HL-60 (cell line): ENCODE measurements at regions not wholly inside any gene's neighbourhood (a gene's known extent, or its start where the extent isn't known, plus 50 kb on each side); places are given as distances from the start of the nearest gene placed in this dataset.

Source experiments
- DNase-seq, 2 experiments: peaks; one replicate each; pipeline ENCODE4 v3.0.0-alpha.2; 2010 to 2020; ENCODE audit warnings: low read depth in 1 of 2, low spot score in 1 of 2
- H3K27ac ChIP-seq: fragments of 250-450 bp; sonication (Bioruptor Pico); replicated peaks from 2 replicates; pipeline ENCODE4 v1.5.1; 2020; ENCODE audit warnings: mild to moderate bottlenecking, moderate library complexity
- H3K27me3 ChIP-seq: fragments of 250-450 bp; sonication (Bioruptor Pico); 2 replicates; pipeline ENCODE4 v1.5.1; 2021; ENCODE audit warnings: mild to moderate bottlenecking, moderate library complexity; ENCODE audit not compliant: insufficient read depth, poor library complexity, severe bottlenecking
- H3K4me3 ChIP-seq: replicated peaks from 2 replicates; pipeline ENCODE4 v1.5.1; 2011; ENCODE audit warnings: mild to moderate bottlenecking, control low read depth, low read length; ENCODE audit not compliant: insufficient read depth
- GABPA ChIP-seq: IDR thresholded peaks from 2 replicates; pipeline ENCODE4 v1.6.1; 2012; ENCODE audit warnings: low read depth
- POLR2AphosphoS5 ChIP-seq: IDR thresholded peaks from 2 replicates; pipeline ENCODE4 v1.6.1; 2012; ENCODE audit warnings: low read depth
- SPI1 ChIP-seq: IDR thresholded peaks from 2 replicates; pipeline ENCODE4 v1.6.1; 2012; ENCODE audit warnings: low read depth, mild to moderate bottlenecking, borderline replicate concordance
- TF ChIP-seq, protein P1 (sequence below): IDR thresholded peaks from 2 replicates; pipeline ENCODE4 v1.6.1; 2012; ENCODE audit warnings: low read depth; ENCODE audit not compliant: insufficient replicate concordance
- TF ChIP-seq, protein P2 (sequence below): IDR thresholded peaks from one replicate; pipeline ENCODE4 v1.5.1; 2011; ENCODE audit warnings: low read length, control low read depth, inconsistent platforms; ENCODE audit not compliant: insufficient read depth

DNA sequence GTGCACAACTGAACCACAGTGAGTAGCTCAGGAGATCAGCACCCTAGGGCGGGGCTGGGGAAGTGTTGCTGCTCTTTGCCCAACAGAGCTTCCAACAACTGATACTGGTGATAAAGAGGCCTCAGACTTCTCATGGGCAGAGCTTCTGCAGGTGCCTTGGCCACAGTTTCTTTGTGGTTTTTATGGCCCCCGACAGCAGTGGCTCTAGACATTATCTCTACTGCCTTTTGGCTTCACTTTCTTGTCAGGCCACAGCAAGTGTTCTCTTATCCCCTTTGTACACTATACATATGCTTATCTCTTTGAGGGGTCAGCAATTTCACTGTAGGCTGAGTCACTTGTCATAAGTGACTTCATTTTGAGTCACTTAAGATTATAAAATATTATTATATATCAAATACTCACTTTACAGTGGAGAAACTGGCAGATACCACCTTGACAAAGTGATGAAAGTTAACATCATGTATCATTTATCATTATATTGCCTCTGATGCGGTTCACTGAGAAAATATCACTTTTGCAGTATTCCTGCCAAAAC, 90.9 kb upstream of the COX7C start:
- TF ChIP-seq, protein P1, sequence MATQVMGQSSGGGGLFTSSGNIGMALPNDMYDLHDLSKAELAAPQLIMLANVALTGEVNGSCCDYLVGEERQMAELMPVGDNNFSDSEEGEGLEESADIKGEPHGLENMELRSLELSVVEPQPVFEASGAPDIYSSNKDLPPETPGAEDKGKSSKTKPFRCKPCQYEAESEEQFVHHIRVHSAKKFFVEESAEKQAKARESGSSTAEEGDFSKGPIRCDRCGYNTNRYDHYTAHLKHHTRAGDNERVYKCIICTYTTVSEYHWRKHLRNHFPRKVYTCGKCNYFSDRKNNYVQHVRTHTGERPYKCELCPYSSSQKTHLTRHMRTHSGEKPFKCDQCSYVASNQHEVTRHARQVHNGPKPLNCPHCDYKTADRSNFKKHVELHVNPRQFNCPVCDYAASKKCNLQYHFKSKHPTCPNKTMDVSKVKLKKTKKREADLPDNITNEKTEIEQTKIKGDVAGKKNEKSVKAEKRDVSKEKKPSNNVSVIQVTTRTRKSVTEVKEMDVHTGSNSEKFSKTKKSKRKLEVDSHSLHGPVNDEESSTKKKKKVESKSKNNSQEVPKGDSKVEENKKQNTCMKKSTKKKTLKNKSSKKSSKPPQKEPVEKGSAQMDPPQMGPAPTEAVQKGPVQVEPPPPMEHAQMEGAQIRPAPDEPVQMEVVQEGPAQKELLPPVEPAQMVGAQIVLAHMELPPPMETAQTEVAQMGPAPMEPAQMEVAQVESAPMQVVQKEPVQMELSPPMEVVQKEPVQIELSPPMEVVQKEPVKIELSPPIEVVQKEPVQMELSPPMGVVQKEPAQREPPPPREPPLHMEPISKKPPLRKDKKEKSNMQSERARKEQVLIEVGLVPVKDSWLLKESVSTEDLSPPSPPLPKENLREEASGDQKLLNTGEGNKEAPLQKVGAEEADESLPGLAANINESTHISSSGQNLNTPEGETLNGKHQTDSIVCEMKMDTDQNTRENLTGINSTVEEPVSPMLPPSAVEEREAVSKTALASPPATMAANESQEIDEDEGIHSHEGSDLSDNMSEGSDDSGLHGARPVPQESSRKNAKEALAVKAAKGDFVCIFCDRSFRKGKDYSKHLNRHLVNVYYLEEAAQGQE = no peak
- TF ChIP-seq GABPA = no peak
- TF ChIP-seq, protein P2, sequence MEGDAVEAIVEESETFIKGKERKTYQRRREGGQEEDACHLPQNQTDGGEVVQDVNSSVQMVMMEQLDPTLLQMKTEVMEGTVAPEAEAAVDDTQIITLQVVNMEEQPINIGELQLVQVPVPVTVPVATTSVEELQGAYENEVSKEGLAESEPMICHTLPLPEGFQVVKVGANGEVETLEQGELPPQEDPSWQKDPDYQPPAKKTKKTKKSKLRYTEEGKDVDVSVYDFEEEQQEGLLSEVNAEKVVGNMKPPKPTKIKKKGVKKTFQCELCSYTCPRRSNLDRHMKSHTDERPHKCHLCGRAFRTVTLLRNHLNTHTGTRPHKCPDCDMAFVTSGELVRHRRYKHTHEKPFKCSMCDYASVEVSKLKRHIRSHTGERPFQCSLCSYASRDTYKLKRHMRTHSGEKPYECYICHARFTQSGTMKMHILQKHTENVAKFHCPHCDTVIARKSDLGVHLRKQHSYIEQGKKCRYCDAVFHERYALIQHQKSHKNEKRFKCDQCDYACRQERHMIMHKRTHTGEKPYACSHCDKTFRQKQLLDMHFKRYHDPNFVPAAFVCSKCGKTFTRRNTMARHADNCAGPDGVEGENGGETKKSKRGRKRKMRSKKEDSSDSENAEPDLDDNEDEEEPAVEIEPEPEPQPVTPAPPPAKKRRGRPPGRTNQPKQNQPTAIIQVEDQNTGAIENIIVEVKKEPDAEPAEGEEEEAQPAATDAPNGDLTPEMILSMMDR = no peak
- 0 out of 2 replicates have a peak, but pooled peaks have one; percentile 44 for TF ChIP-seq POLR2AphosphoS5
- TF ChIP-seq SPI1 = no peak; the same call in 1 of the 2 replicates
- peak in 1 of 2 experiments; percentile 77 for DNase-seq
- peak overlapping the region; percentile 84 for H3K27ac ChIP-seq
- no peak overlapping the region for H3K4me3 ChIP-seq
- H3K27me3 ChIP-seq = no peaks in the 10 kb centered on the region

DNA sequence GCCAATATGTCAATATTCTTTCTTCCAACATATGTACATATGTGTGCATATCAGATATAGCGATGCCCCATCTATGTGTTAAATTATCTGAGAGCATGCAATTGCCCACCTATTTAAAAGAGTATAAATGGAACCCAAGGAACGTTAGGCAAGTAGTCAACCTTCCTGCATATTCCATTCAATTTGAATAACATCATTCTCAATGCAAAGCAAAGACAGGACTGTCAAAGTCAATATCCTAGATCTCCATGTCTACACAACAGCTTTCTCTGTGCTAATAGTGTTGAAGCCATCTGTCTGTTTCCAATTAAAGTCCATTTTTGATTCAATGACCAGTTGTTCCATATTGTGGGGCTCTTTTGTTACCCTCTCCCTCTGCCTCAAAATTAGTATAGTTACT, 85.3 kb upstream of the COX7C start:
- no peak overlapping the region for H3K27ac ChIP-seq
- no peak overlapping the region for H3K4me3 ChIP-seq
- TF ChIP-seq SPI1 (no peak), GABPA (no peak)
- TF ChIP-seq, protein P2 = no peak
- no peaks in the 10 kb centered on the region for H3K27me3 ChIP-seq
- DNase-seq = no peak

DNA sequence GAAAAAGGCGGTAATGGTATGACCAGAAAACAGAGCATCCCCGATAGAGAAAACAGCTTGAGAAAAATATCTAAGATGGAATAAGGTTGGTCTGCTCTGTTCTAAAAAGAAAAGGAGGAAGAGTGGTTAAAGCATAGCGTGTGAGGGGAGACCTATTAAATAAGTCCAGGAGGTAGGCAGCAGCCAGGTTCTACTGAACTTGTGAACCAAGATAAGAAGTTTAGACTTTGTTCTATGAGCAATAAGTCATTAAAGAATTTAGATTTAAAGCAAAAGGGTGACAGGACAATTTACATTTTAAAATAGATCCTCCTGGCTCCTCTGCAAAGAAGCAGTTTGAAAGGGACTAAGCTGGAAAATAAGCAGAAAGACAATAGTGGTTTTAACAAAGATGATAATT, 81.3 kb upstream of the COX7C start:
- Histone ChIP-seq H3K27me3 (no peaks in the 10 kb centered on the region), H3K4me3 (no peak overlapping the region), H3K27ac (no peak overlapping the region)
- TF ChIP-seq SPI1 (no peak), GABPA (no peak), POLR2AphosphoS5 (no peak)
- TF ChIP-seq, protein P2 = no peak
- TF ChIP-seq, protein P1 = no peak
- no peak for DNase-seq

DNA sequence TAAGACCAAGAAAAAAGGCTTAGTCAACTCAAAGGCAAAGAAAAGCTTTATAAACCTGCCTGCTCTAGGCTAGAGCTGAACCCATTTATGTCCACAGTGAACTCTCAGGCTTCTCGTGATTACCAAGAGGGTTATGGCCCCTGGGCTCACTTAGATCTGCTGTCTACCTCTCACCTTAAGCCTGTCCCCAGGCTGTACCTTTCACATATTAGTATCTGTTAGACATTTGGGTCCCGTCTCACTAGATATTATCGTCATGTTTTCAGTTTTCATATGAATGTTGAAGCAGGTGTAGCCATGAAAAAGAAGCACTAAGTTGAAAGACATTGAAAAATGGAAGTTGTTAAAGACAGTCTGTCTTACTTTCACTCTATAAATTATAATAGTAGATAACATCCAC, 75.2 kb upstream of the COX7C start:
- Histone ChIP-seq H3K27ac (no peak overlapping the region), H3K4me3 (no peak overlapping the region), H3K27me3 (no peaks in the 10 kb centered on the region)
- DNase-seq = no peak
- TF ChIP-seq SPI1 (no peak), POLR2AphosphoS5 (no peak), GABPA (no peak)
- TF ChIP-seq, protein P1 = no peak
- TF ChIP-seq, protein P2 = no peak
